Liver (tissue), 8 donors: ENCODE measurements at regions not wholly inside any gene's neighbourhood (a gene's known extent, or its start where the extent isn't known, plus 50 kb on each side); places are given as distances from the start of the nearest gene placed in this dataset.

Experiments used
- DNase-seq: peaks from one replicate; pipeline ENCODE4 v3.0.0-alpha.2; 2017; ENCODE audit warnings: low spot score
- H3K27ac ChIP-seq, 2 donors: one replicate each; pipeline ENCODE4 v1.7.0; 2013; ENCODE audit warnings: inconsistent platforms in 2 of 2, low read length in 2 of 2, control low read depth in 1 of 2, low read depth in 1 of 2, mild to moderate bottlenecking in 1 of 2
- H3K27me3 ChIP-seq, 4 donors: one replicate each; pipeline versions ENCODE4 v1.6.1 to v1.7.0; 2013; ENCODE audit warnings: low read length in 3 of 4, inconsistent platforms in 1 of 4, mild to moderate bottlenecking in 1 of 4, moderate library complexity in 1 of 4; ENCODE audit not compliant: control insufficient read depth in 4 of 4, insufficient read depth in 4 of 4
- H3K36me3 ChIP-seq, 4 donors: one replicate each; pipeline versions ENCODE4 v1.6.1 to v1.7.0; 2013; ENCODE audit warnings: low read length in 3 of 4, mild to moderate bottlenecking in 3 of 4, low read depth in 1 of 4, moderate library complexity in 1 of 4; ENCODE audit not compliant: control insufficient read depth in 4 of 4, insufficient read depth in 3 of 4
- H3K4me1 ChIP-seq, 4 donors: one replicate each; pipeline versions ENCODE4 v1.6.1 to v1.7.0; 2013; ENCODE audit warnings: low read length in 3 of 4, mild to moderate bottlenecking in 3 of 4, moderate library complexity in 1 of 4; ENCODE audit not compliant: control insufficient read depth in 4 of 4, insufficient read depth in 4 of 4
- H3K4me3 ChIP-seq, 3 donors: one replicate each; pipeline versions ENCODE4 v1.6.1 to v1.7.0; 2013; ENCODE audit warnings: low read length in 3 of 3, control low read depth in 1 of 3, low read depth in 1 of 3, mild to moderate bottlenecking in 1 of 3
- H3K9ac ChIP-seq, 2 donors: one replicate each; pipeline ENCODE4 v1.7.0; 2013; ENCODE audit warnings: low read length in 2 of 2, mild to moderate bottlenecking in 2 of 2, moderate library complexity in 2 of 2, control low read depth in 1 of 2, low read depth in 1 of 2
- H3K9me3 ChIP-seq, 4 donors: one replicate each; pipeline versions ENCODE4 v1.6.1 to v1.7.0; 2013; ENCODE audit warnings: low read length in 3 of 4; ENCODE audit not compliant: control insufficient read depth in 4 of 4
- EGR1 ChIP-seq, 2 donors: IDR thresholded peaks; 2 replicates each; pipeline ENCODE4 v1.6.1; 2016 to 2018; ENCODE audit warnings: antibody characterized with exemption in 2 of 2, low read depth in 2 of 2
- FOXA1 ChIP-seq: IDR thresholded peaks from 2 replicates; pipeline ENCODE4 v1.6.1; 2016; ENCODE audit warnings: antibody characterized with exemption
- GABPA ChIP-seq, 2 donors: IDR thresholded peaks in 1 of 2; conservative IDR thresholded peaks in 1 of 2; 2 replicates each; pipeline ENCODE4 v1.6.1; 2016; ENCODE audit warnings: antibody characterized with exemption in 2 of 2, mild to moderate bottlenecking in 1 of 2, moderate library complexity in 1 of 2
- HNF4A ChIP-seq, 2 donors: conservative IDR thresholded peaks; 2 replicates each; pipeline ENCODE4 v1.6.1; 2016; ENCODE audit warnings: antibody characterized with exemption in 2 of 2, mild to moderate bottlenecking in 2 of 2
- HNF4G ChIP-seq: IDR thresholded peaks from 2 replicates; pipeline ENCODE4 v1.6.1; 2016; ENCODE audit warnings: antibody characterized with exemption
- JUND ChIP-seq, 2 donors: IDR thresholded peaks; 2 replicates each; pipeline ENCODE4 v1.6.1; 2016; ENCODE audit warnings: antibody characterized with exemption in 2 of 2
- MAX ChIP-seq: IDR thresholded peaks from 2 replicates; pipeline ENCODE4 v1.6.1; 2016; ENCODE audit warnings: antibody characterized with exemption
- NR2F2 ChIP-seq: IDR thresholded peaks from 2 replicates; pipeline ENCODE4 v1.6.1; 2016; ENCODE audit warnings: antibody characterized with exemption
- RAD21 ChIP-seq, 2 donors: IDR thresholded peaks; 2 replicates each; pipeline ENCODE4 v1.6.1; 2016; ENCODE audit warnings: antibody characterized with exemption in 2 of 2, mild to moderate bottlenecking in 2 of 2
- REST ChIP-seq: IDR thresholded peaks from 2 replicates; pipeline ENCODE4 v1.6.1; 2016; ENCODE audit warnings: antibody characterized with exemption, mild to moderate bottlenecking
- RXRA ChIP-seq, 2 donors: IDR thresholded peaks; 2 replicates each; pipeline ENCODE4 v1.6.1; 2017 to 2018; ENCODE audit warnings: antibody characterized with exemption in 2 of 2, mild to moderate bottlenecking in 1 of 2
- TAF1 ChIP-seq: conservative IDR thresholded peaks from 2 replicates; pipeline ENCODE4 v1.6.1; 2016; ENCODE audit warnings: antibody characterized with exemption, mild to moderate bottlenecking
- YY1 ChIP-seq: IDR thresholded peaks from 2 replicates; pipeline ENCODE4 v1.6.1; 2016; ENCODE audit warnings: antibody characterized with exemption, mild to moderate bottlenecking
- ZBTB33 ChIP-seq: IDR thresholded peaks from 2 replicates; pipeline ENCODE4 v1.6.1; 2016; ENCODE audit warnings: antibody characterized with exemption
- WGBS: extraction: QIAGEN DNeasy Blood & Tissue Kit; methylation state at CpG from one replicate; pipeline ENCODE4 v1.1.7; 2013; 5-methylcytosine and 5-hydroxymethylcytosine counted together
- TF ChIP-seq, protein P1 (sequence below): fragments of 150-350 bp; IDR thresholded peaks from 2 replicates; pipeline ENCODE4 v1.5.1; 2017; ENCODE audit warnings: improper control_type of control experiment, low read depth, low read length; ENCODE audit not compliant: missing input control
- TF ChIP-seq, protein P2 (sequence below): IDR thresholded peaks from 2 replicates; pipeline ENCODE4 v1.6.1; 2016; ENCODE audit warnings: antibody characterized with exemption
- donor health status: healthy.
- donor health status: healthy.
- donor health status: healthy.
- donor health status: healthy.
- donor health status: healthy.

- no peak overlapping the region for H3K4me3 ChIP-seq
- no peak overlapping the region for H3K9ac ChIP-seq
- H3K9me3 ChIP-seq, result no peaks in the 10 kb centered on the region
- H3K27ac ChIP-seq, result no peak overlapping the region
- 97% methylated on average over 37 of the region's 37 CpGs for WGBS
- TF ChIP-seq TAF1, result no peak
- no peak for TF ChIP-seq JUND (IDR thresholded peaks at IDR 0.05)
- no peak for TF ChIP-seq REST
- no peak for TF ChIP-seq GABPA (IDR thresholded peaks at IDR 0.05 in 1 of 2, conservative IDR thresholded peaks at IDR 0.05 in 1 of 2)
- no peak for TF ChIP-seq RXRA (IDR thresholded peaks at IDR 0.05)
- no peak for TF ChIP-seq EGR1 (IDR thresholded peaks at IDR 0.05; ENCODE audit: low read depth in 2 of 2)
- TF ChIP-seq, protein P1, sequence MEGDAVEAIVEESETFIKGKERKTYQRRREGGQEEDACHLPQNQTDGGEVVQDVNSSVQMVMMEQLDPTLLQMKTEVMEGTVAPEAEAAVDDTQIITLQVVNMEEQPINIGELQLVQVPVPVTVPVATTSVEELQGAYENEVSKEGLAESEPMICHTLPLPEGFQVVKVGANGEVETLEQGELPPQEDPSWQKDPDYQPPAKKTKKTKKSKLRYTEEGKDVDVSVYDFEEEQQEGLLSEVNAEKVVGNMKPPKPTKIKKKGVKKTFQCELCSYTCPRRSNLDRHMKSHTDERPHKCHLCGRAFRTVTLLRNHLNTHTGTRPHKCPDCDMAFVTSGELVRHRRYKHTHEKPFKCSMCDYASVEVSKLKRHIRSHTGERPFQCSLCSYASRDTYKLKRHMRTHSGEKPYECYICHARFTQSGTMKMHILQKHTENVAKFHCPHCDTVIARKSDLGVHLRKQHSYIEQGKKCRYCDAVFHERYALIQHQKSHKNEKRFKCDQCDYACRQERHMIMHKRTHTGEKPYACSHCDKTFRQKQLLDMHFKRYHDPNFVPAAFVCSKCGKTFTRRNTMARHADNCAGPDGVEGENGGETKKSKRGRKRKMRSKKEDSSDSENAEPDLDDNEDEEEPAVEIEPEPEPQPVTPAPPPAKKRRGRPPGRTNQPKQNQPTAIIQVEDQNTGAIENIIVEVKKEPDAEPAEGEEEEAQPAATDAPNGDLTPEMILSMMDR, result no peak
- TF ChIP-seq FOXA1, result no peak
- TF ChIP-seq MAX, result no peak
- TF ChIP-seq YY1, result no peak
- TF ChIP-seq, protein P2, sequence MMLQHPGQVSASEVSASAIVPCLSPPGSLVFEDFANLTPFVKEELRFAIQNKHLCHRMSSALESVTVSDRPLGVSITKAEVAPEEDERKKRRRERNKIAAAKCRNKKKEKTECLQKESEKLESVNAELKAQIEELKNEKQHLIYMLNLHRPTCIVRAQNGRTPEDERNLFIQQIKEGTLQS, result no peak
- no peak for TF ChIP-seq HNF4A (conservative IDR thresholded peaks at IDR 0.05)
- TF ChIP-seq ZBTB33, result no peak
- TF ChIP-seq HNF4G, result no peak
- no peak for DNase-seq
- no peaks in the 10 kb centered on the region for H3K4me1 ChIP-seq
- no peaks in the 10 kb centered on the region for H3K36me3 ChIP-seq
- no peaks in the 10 kb centered on the region for H3K27me3 ChIP-seq
Measured at GRCh38 chr6:119440953-119441352, 91.4 kb upstream of the MAN1A1 start.

DNA sequence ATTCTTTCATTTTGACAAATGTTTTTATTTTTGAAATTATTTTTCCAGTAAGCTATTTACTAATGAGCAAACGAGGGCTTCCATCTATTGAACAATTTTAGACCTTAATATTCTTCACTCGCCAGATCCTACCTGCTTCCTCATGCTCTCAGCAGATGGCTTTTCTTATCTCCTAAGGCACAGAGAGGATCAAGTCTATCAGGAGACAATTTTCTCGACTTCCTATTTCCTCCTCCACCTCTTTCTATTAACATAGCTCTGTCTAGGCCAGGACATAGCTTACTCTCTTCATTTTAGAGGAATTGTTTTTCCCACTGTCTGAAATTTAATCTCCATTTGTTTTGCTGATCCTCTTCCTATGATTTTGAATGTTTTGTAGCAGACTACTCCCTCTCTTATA is 87.0 kb upstream of the MAN1A1 start:
- DNase-seq, result no peak

More for the DNA sequence above, 87.0 kb upstream of the MAN1A1 start:
- Histone ChIP-seq H3K4me1 (no peaks in the 10 kb centered on the region), H3K4me3 (no peak overlapping the region), H3K27me3 (no peaks in the 10 kb centered on the region), H3K9me3 (no peaks in the 10 kb centered on the region), H3K27ac (no peak overlapping the region), H3K36me3 (no peaks in the 10 kb centered on the region), H3K9ac (no peak overlapping the region)
- no peak for TF ChIP-seq NR2F2
- no peak for TF ChIP-seq FOXA1
- no peak for TF ChIP-seq RAD21 (IDR thresholded peaks at IDR 0.05)
- no peak for TF ChIP-seq YY1
- TF ChIP-seq HNF4G, result no peak
- TF ChIP-seq ZBTB33, result no peak
- no peak for TF ChIP-seq GABPA (IDR thresholded peaks at IDR 0.05 in 1 of 2, conservative IDR thresholded peaks at IDR 0.05 in 1 of 2)
- 80% methylated on average over 3 of the region's 3 CpGs for WGBS
